ENCODE measurements at regions not wholly inside any gene's neighbourhood (a gene's known extent, or its start where the extent isn't known, plus 50 kb on each side); places are given as distances from the start of the nearest gene placed in this dataset.

GRCh38 chr1:218817071-218817470 lies 356.6 kb upstream of the LYPLAL1 start:
- TF ChIP-seq CTCF (IDR thresholded peaks at IDR 0.05 in 8 of 11, conservative IDR thresholded peaks at IDR 0.05 in 3 of 11) (no peak), POLR2AphosphoS5 (IDR thresholded peaks at IDR 0.05) (no peak)
